ENCODE measurements at regions not wholly inside any gene's neighbourhood (a gene's known extent, or its start where the extent isn't known, plus 50 kb on each side); places are given as distances from the start of the nearest gene placed in this dataset.

GRCh38 chr2:155498106-155498505 is 799.6 kb downstream of the KCNJ3 start:
- ChIA-PET CTCF (interaction anchor here (0.6 to 1.3 kb wide), 2 partner anchors 9 to 28 kb away, joined by 3 read pairs; no protein-coding TSS in a partner anchor), POLR2A (no interaction called here)
- H3K4me2 ChIP-seq = no peak overlapping the region
- H3K4me3 ChIP-seq = no peak overlapping the region
- no peaks in the 10 kb centered on the region for H3K9me3 ChIP-seq
- no peak for FAIRE-seq
- DNase-seq (ENCODE audit: low read depth in 1 of 2, low spot score in 1 of 2) = no peak
- no peak for ATAC-seq
- TF ChIP-seq ESRRA (IDR thresholded peaks at IDR 0.05; ENCODE audit: borderline replicate concordance, low read length) (no peak), CTCF (IDR thresholded peaks at IDR 0.05) (no peak), USF2 (IDR thresholded peaks at IDR 0.05) (no peak), MAZ (IDR thresholded peaks at IDR 0.05; ENCODE audit: borderline replicate concordance, low read depth, low read length) (no peak), ZSCAN20 (CRISPR knock-in tag; IDR thresholded peaks at IDR 0.05) (no peak)
- no peak overlapping the region for H3K27ac ChIP-seq
- no peaks in the 10 kb centered on the region for H3K4me1 ChIP-seq
- WGBS (ENCODE audit: missing lambda C conversion rate) = 8% methylated on average over 1 of the region's 1 CpG

- ChIA-PET CTCF (no interaction called here), POLR2A (no interaction called here)
- 39% methylated on average over 3 of the region's 3 CpGs for WGBS (ENCODE audit: missing lambda C conversion rate)
- FAIRE-seq (no peak), ATAC-seq (no peak), DNase-seq (ENCODE audit: low read depth in 1 of 2, low spot score in 1 of 2) (no peak)
- Histone ChIP-seq H3K9me3 (no peaks in the 10 kb centered on the region), H3K4me3 (no peak overlapping the region), H3K4me2 (no peak overlapping the region), H3K4me1 (no peaks in the 10 kb centered on the region), H3K27ac (no peak overlapping the region)
- TF ChIP-seq HOXA7 (CRISPR knock-in tag; IDR thresholded peaks at IDR 0.05) (no peak), FOSL2 (IDR thresholded peaks at IDR 0.05) (no peak), FOSL2 (CRISPR knock-in tag; IDR thresholded peaks at IDR 0.05) (no peak), KDM5A (IDR thresholded peaks at IDR 0.05) (no peak), CHD2 (IDR thresholded peaks at IDR 0.05; ENCODE audit: low read length, partially characterized antibody) (no peak), POLR2A (IDR thresholded peaks at IDR 0.05; ENCODE audit: low read length) (no peak), HDAC2 (IDR thresholded peaks at IDR 0.05) (no peak), TP53 (CRISPR knock-in tag; IDR thresholded peaks at IDR 0.05) (no peak), USF2 (IDR thresholded peaks at IDR 0.05) (no peak), POLR2AphosphoS2 (conservative IDR thresholded peaks at IDR 0.05; ENCODE audit: low read length) (no peak), ZC3H11A (IDR thresholded peaks at IDR 0.05) (no peak), HOXB5 (CRISPR knock-in tag; IDR thresholded peaks at IDR 0.05) (no peak)
These were observed 796.2 kb downstream of the KCNJ3 start for GRCh38 chr2:155494744-155495143.

GRCh38 chr2:155485141-155485842 is 786.8 kb downstream of the KCNJ3 start:
- ATAC-seq = no peak
- WGBS (ENCODE audit: missing lambda C conversion rate) = 10% methylated on average over 3 of the region's 3 CpGs
- POLR2A ChIA-PET = no interaction called here
- FAIRE-seq = no peak
- Histone ChIP-seq H3K9me3 (no peaks in the 10 kb centered on the region), H3K4me1 (no peaks in the 10 kb centered on the region), H3K27ac (no peak overlapping the region), H3K4me3 (no peak overlapping the region), H3K4me2 (no peak overlapping the region)
- CTCF ChIA-PET = no interaction called here
- DNase-seq (ENCODE audit: low read depth in 1 of 2, low spot score in 1 of 2) = no peak
- no peak for TF ChIP-seq ATOH8 (CRISPR knock-in tag; IDR thresholded peaks at IDR 0.05; ENCODE audit: low read depth)
- TF ChIP-seq PBX3 (IDR thresholded peaks at IDR 0.05) = no peak
- TF ChIP-seq E2F6 (IDR thresholded peaks at IDR 0.05; ENCODE audit: borderline replicate concordance, low read depth) = no peak
- TF ChIP-seq FOSB (CRISPR knock-in tag; IDR thresholded peaks at IDR 0.05) = no peak
- TF ChIP-seq NR3C1 (IDR thresholded peaks at IDR 0.05) = no peak
- TF ChIP-seq CTCF (IDR thresholded peaks at IDR 0.05) = no peak
- no peak for TF ChIP-seq POLR2A (IDR thresholded peaks at IDR 0.05; ENCODE audit: low read length)
- no peak for TF ChIP-seq HOXA7 (CRISPR knock-in tag; IDR thresholded peaks at IDR 0.05)
- TF ChIP-seq POLR2AphosphoS2 (conservative IDR thresholded peaks at IDR 0.05; ENCODE audit: low read length) = no peak

Measured in A549 (cell line).